B cell (primary cell): ENCODE measurements at regions not wholly inside any gene's neighbourhood (a gene's known extent, or its start where the extent isn't known, plus 50 kb on each side); places are given as distances from the start of the nearest gene placed in this dataset.

Experiments used
- ATAC-seq: fragments of 200-7000 bp; cut with Tn5 transposase; one replicate; pipeline ENCODE4 v1.10.0; 2021; ENCODE audit warnings: low read depth, mild to moderate bottlenecking, moderate number of reproducible peaks, moderate library complexity
- CTCF ChIA-PET: fragments of 350-600 bp; sonication (Branson Sonifier 250); formaldehyde crosslinking; loops from one replicate; lab custom pipeline; 2021; ENCODE audit warnings: antibody characterized with exemption, inconsistent platforms; lab: Charles Lee
- POLR2A ChIA-PET: fragments of 350-600 bp; sonication (Branson Sonifier 250); formaldehyde crosslinking; loops from one replicate; lab custom pipeline; 2021; ENCODE audit warnings: antibody characterized with exemption; lab: Charles Lee
- DNase-seq: peaks from one replicate; pipeline ENCODE4 v3.0.0; 2013
- H2AFZ ChIP-seq: 2 replicates; pipeline ENCODE4 v1.6.1; 2012; ENCODE audit warnings: mild to moderate bottlenecking, low read depth, low read length; ENCODE audit not compliant: insufficient read depth, poor library complexity, severe bottlenecking
- H3K27ac ChIP-seq, 2 donors: 1 replicate in 1 of 2; 2 replicates in 1 of 2; pipeline ENCODE4 v1.5.1; 2012 to 2013; ENCODE audit warnings: low read length in 2 of 2, mild to moderate bottlenecking in 2 of 2, moderate library complexity in 1 of 2
- H3K27me3 ChIP-seq, 4 experiments: fragments of 200-600 bp in 1 of 4; sonication (generic) in 1 of 4; replicated peaks in 1 of 4; 1 replicate in 2 of 4; 2 replicates in 2 of 4; pipeline versions ENCODE4 v1.6.1 to v1.7.0; 2013 to 2016; ENCODE audit warnings: low read length in 3 of 4, mild to moderate bottlenecking in 2 of 4, mixed read lengths in 1 of 4, moderate library complexity in 1 of 4; ENCODE audit not compliant: insufficient read depth in 4 of 4, control insufficient read depth in 3 of 4; ENCODE audit errors: control extremely low read depth in 1 of 4
- H3K36me3 ChIP-seq, 2 experiments: replicated peaks in 1 of 2; 1 replicate in 1 of 2; 2 replicates in 1 of 2; pipeline versions ENCODE4 v1.6.1 to v1.7.1; 2013; ENCODE audit warnings: low read length in 1 of 2; ENCODE audit not compliant: insufficient read depth in 2 of 2, control insufficient read depth in 1 of 2; ENCODE audit errors: control extremely low read depth in 1 of 2, extremely low read depth in 1 of 2
- H3K4me1 ChIP-seq, 2 donors: fragments of 200-600 bp in 1 of 2; sonication (generic) in 1 of 2; 1 replicate in 1 of 2; 2 replicates in 1 of 2; pipeline versions ENCODE4 v1.5.1 to v1.6.1; 2013 to 2017; ENCODE audit warnings: low read length in 2 of 2; ENCODE audit not compliant: control insufficient read depth in 2 of 2, insufficient read depth in 2 of 2
- H3K4me2 ChIP-seq: replicated peaks from 2 replicates; pipeline ENCODE3; 2012; ENCODE audit warnings: mild to moderate bottlenecking, low read depth, low read length; ENCODE audit not compliant: poor library complexity, severe bottlenecking
- H3K4me3 ChIP-seq, 5 experiments: fragments of 200-600 bp in 1 of 5; sonication (generic) in 1 of 5; 1 replicate in 3 of 5; 2 replicates in 2 of 5; pipeline versions ENCODE4 v1.5.1 to v1.7.0; 2011 to 2016; ENCODE audit warnings: low read length in 4 of 5, mild to moderate bottlenecking in 4 of 5, low read depth in 2 of 5, control low read depth in 1 of 5, moderate library complexity in 1 of 5; ENCODE audit not compliant: insufficient read depth in 1 of 5; ENCODE audit errors: control extremely low read depth in 1 of 5, extremely low read depth in 1 of 5
- H3K79me2 ChIP-seq: fragments of 200-600 bp; sonication (generic); one replicate; pipeline ENCODE4 v1.6.0; 2016; ENCODE audit warnings: low read length; ENCODE audit not compliant: control insufficient read depth, insufficient read depth
- H3K9ac ChIP-seq: fragments of 200-600 bp; sonication (generic); 2 replicates; pipeline ENCODE4 v1.6.1; 2017; ENCODE audit warnings: mild to moderate bottlenecking, low read length, moderate library complexity
- H3K9me3 ChIP-seq, 3 donors: one replicate each; pipeline versions ENCODE4 v1.6.1 to v1.7.1; 2013; ENCODE audit warnings: low read length in 2 of 3; ENCODE audit not compliant: control insufficient read depth in 2 of 3, insufficient read depth in 1 of 3; ENCODE audit errors: control extremely low read depth in 1 of 3
- H4K20me1 ChIP-seq: 2 replicates; pipeline ENCODE4 v1.6.0; 2012; ENCODE audit warnings: mild to moderate bottlenecking, low read length; ENCODE audit not compliant: insufficient read depth, control insufficient read depth, poor library complexity, severe bottlenecking
- H3K27ac Mint-ChIP-seq: one replicate; pipeline ENCODE4 v1.8.0; 2021; ENCODE audit warnings: mixed read lengths
- H3K27me3 Mint-ChIP-seq: one replicate; pipeline ENCODE4 v1.8.0; 2021; ENCODE audit warnings: mixed read lengths
- H3K4me1 Mint-ChIP-seq: one replicate; pipeline ENCODE4 v1.8.0; 2021; ENCODE audit warnings: mixed read lengths
- H3K4me3 Mint-ChIP-seq: one replicate; pipeline ENCODE4 v1.8.0; 2021; ENCODE audit warnings: mixed read lengths
- H3K9me3 Mint-ChIP-seq: one replicate; pipeline ENCODE4 v1.8.0; 2022; ENCODE audit warnings: mixed read lengths; ENCODE audit not compliant: insufficient read depth
- EZH2 ChIP-seq: IDR thresholded peaks from 2 replicates; pipeline ENCODE4 v1.6.1; 2012; ENCODE audit warnings: borderline replicate concordance, low read depth, mild to moderate bottlenecking, moderate library complexity, low read length; ENCODE audit not compliant: insufficient read depth, poor library complexity, severe bottlenecking
- WGBS: methylation state at CpG from one replicate; pipeline ENCODE4 v1.1.5; 2013; ENCODE audit warnings: missing lambda C conversion rate; ENCODE audit not compliant: insufficient coverage; 5-methylcytosine and 5-hydroxymethylcytosine counted together
- intact Hi-C: fragments of 100-400 bp; cut with micrococcal nuclease; formaldehyde crosslinking; loops from one replicate; pipeline ENCODE4 v1.10.0; 2022
- TF ChIP-seq, protein P1 (sequence below): fragments of 200-600 bp; IDR thresholded peaks from one replicate; pipeline ENCODE4 v1.8.0; 2022; ENCODE audit warnings: antibody characterized with exemption, mild to moderate bottlenecking

- H3K27me3 ChIP-seq: no peaks in the 10 kb centered on the region
- H3K27me3 Mint-ChIP-seq: no peaks in the 10 kb centered on the region
- H3K79me2 ChIP-seq: peaks cover 98% of the 10 kb centered on the region
- H3K27ac Mint-ChIP-seq: peak overlapping the region; percentile 70
- TF ChIP-seq EZH2: no peak
- TF ChIP-seq, protein P1, sequence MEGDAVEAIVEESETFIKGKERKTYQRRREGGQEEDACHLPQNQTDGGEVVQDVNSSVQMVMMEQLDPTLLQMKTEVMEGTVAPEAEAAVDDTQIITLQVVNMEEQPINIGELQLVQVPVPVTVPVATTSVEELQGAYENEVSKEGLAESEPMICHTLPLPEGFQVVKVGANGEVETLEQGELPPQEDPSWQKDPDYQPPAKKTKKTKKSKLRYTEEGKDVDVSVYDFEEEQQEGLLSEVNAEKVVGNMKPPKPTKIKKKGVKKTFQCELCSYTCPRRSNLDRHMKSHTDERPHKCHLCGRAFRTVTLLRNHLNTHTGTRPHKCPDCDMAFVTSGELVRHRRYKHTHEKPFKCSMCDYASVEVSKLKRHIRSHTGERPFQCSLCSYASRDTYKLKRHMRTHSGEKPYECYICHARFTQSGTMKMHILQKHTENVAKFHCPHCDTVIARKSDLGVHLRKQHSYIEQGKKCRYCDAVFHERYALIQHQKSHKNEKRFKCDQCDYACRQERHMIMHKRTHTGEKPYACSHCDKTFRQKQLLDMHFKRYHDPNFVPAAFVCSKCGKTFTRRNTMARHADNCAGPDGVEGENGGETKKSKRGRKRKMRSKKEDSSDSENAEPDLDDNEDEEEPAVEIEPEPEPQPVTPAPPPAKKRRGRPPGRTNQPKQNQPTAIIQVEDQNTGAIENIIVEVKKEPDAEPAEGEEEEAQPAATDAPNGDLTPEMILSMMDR: no peak
- no peak overlapping the region for H3K9ac ChIP-seq
- peaks cover 0 to 35% of the 10 kb centered on the region in 2 experiments for H3K36me3 ChIP-seq
- no peak for ATAC-seq
- H3K4me3 ChIP-seq: no peak overlapping the region
- intact Hi-C loops: no loop called here
- no peak for DNase-seq
- H3K27ac ChIP-seq: peak overlapping the region in 1 of 2 donors; percentile 1
- H3K4me2 ChIP-seq: no peak overlapping the region
- peaks cover 21% of the 10 kb centered on the region for H4K20me1 ChIP-seq
- H3K9me3 ChIP-seq: no peaks in the 10 kb centered on the region
- WGBS: 83% methylated on average over 2 of the region's 3 CpGs
- no peaks in the 10 kb centered on the region for H3K9me3 Mint-ChIP-seq
- POLR2A ChIA-PET: no interaction called here
- H3K4me3 Mint-ChIP-seq: no peak overlapping the region
- H3K4me1 Mint-ChIP-seq: peaks cover 74% of the 10 kb centered on the region
- CTCF ChIA-PET: interaction anchor here (0.7 to 1.7 kb wide), 3 partner anchors 27 to 168 kb away, joined by 3 read pairs; no protein-coding TSS in a partner anchor
- no peak overlapping the region for H2AFZ ChIP-seq
- H3K4me1 ChIP-seq: peaks cover 57 to 65% of the 10 kb centered on the region in 2 donors
These were observed 95.5 kb upstream of the NEDD9 start for GRCh38 chr6:11327961-11328360.

GRCh38 chr6:11326116-11326515, 93.6 kb upstream of the NEDD9 start:
- Histone ChIP-seq H2AFZ (no peak overlapping the region), H3K4me3 (no peak overlapping the region), H3K9ac (no peak overlapping the region), H3K79me2 (peaks cover 99% of the 10 kb centered on the region), H3K4me1 (peaks cover 40 to 48% of the 10 kb centered on the region in 2 donors), H3K9me3 (no peaks in the 10 kb centered on the region), H3K4me2 (no peak overlapping the region), H3K27ac (peak overlapping the region in 1 of 2 donors; percentile 14), H3K27me3 (no peaks in the 10 kb centered on the region), H3K36me3 (peaks cover 0 to 38% of the 10 kb centered on the region in 2 experiments), H4K20me1 (peaks cover 38% of the 10 kb centered on the region)
- no peaks in the 10 kb centered on the region for H3K9me3 Mint-ChIP-seq
- ChIA-PET POLR2A (no interaction called here), CTCF (interaction anchor here (0.6 kb wide), 1 partner anchor 54 kb away, joined by 3 read pairs; no protein-coding TSS in a partner anchor)
- WGBS: 89% methylated on average over 2 of the region's 2 CpGs
- DNase-seq: no peak
- ATAC-seq: no peak
- TF ChIP-seq EZH2: no peak
- TF ChIP-seq, protein P1: no peak
- no peaks in the 10 kb centered on the region for H3K27me3 Mint-ChIP-seq
- no peak overlapping the region for H3K27ac Mint-ChIP-seq
- intact Hi-C loops: no loop called here
- no peak overlapping the region for H3K4me3 Mint-ChIP-seq
- H3K4me1 Mint-ChIP-seq: peaks cover 64% of the 10 kb centered on the region
